ENCODE measurements at regions not wholly inside any gene's neighbourhood (a gene's known extent, or its start where the extent isn't known, plus 50 kb on each side); places are given as distances from the start of the nearest gene placed in this dataset.

DNA sequence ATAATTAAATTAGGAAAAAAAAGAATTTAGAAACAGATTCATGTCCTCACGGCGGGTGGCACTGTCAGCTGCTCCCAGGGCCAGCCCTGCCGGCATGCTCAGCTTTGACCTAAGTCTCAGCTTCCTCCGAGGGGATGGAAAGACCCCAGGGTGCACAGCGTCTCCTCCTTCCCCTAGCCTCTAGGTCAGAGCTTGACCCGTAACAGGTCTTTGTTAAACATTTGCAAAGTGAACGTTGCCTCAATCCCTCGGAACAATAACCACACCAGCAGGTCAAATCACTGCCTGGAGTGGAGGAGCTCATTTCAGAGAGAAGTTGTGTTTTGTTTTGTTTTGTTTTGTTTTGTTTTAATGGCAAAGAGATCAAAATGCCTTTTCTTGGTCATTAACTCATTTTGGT lies 171.3 kb downstream of the TMEM18 start:
- Mint-ChIP-seq H3K4me1 (peaks cover 45% of the 10 kb centered on the region), H3K27ac (peak overlapping the region; percentile 80), H3K36me3 (peaks cover 10% of the 10 kb centered on the region), H3K9me3 (peaks cover 47% of the 10 kb centered on the region), H3K27me3 (ENCODE audit: insufficient read depth, low read depth) (peaks cover 17% of the 10 kb centered on the region), H3K4me3 (peak overlapping the region; percentile 42)
- no peak overlapping the region for H3K27ac ChIP-seq
- H3K9me3 ChIP-seq (ENCODE audit: low read depth) = no peaks in the 10 kb centered on the region
- H3K9ac ChIP-seq = no peak overlapping the region
- H2AFZ ChIP-seq (replicated peaks) = no peak overlapping the region
- DNase-seq (ENCODE audit: low spot score) = peak; percentile 68
- TF ChIP-seq CTCF (IDR thresholded peaks at IDR 0.05) (no peak), EZH2phosphoT487 (IDR thresholded peaks at IDR 0.05) (no peak), EZH2 (IDR thresholded peaks at IDR 0.05) (no peak)
- peaks cover 5% of the 10 kb centered on the region for H3F3A ChIP-seq (ENCODE audit: low read depth)
- H3K79me2 ChIP-seq (ENCODE audit: low read depth) = no peaks in the 10 kb centered on the region
- peak overlapping the region; percentile 43 for H3K4me2 ChIP-seq
- peaks cover 50% of the 10 kb centered on the region for H3K27me3 ChIP-seq
- H4K20me1 ChIP-seq (ENCODE audit: low read depth) = no peaks in the 10 kb centered on the region
- H3K4me3 ChIP-seq = no peak overlapping the region
- H3K4me1 ChIP-seq = peaks cover 23% of the 10 kb centered on the region
- H3K36me3 ChIP-seq = no peaks in the 10 kb centered on the region

DNA sequence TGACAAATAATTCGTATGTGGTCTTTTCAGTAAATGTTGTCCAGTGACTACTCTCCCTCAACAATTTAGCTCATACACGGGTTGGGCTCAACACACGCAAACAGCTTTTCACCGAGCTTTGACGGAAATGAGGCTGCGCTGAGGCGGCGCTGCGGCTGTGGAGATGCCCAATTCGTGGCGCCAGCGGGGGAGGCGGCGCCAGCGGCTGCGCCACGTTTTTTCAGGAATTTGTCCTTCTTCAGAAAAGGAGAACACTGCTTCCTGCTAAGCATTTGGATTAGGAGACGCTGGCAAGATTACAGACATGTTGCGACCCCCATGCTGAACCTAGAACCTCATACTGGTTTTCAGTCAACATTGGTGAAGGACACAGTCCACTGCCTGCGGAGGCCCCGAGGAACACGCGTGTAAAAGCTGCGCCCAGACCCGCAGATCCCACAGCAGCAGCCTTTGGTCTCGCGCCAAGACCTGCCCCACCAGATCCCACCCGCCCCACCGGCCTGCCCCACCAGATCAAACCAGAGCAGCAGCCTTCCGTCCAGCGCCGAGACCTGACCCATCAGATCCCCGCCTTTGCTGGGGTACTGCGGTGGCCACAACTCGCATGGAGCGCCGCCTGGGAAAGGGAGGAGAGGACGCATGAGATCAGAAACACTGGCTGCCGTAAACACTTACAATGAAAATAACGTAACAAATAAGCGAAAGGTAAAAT lies 173.8 kb downstream of the TMEM18 start:
- no peak overlapping the region for H3K9ac ChIP-seq
- H3K9me3 ChIP-seq (ENCODE audit: low read depth) = no peaks in the 10 kb centered on the region
- Mint-ChIP-seq H3K9me3 (peaks cover 24% of the 10 kb centered on the region), H3K36me3 (peaks cover 6% of the 10 kb centered on the region), H3K4me3 (no peak overlapping the region), H3K4me1 (peaks cover 60% of the 10 kb centered on the region), H3K27me3 (ENCODE audit: insufficient read depth, low read depth) (peaks cover 20% of the 10 kb centered on the region), H3K27ac (no peak overlapping the region)
- H3K36me3 ChIP-seq = no peaks in the 10 kb centered on the region
- DNase-seq (ENCODE audit: low spot score) = no peak
- H3K4me3 ChIP-seq = no peak overlapping the region
- H3K4me2 ChIP-seq = no peak overlapping the region
- peaks cover 23% of the 10 kb centered on the region for H3K4me1 ChIP-seq
- no peak for TF ChIP-seq EZH2 (IDR thresholded peaks at IDR 0.05)
- no peak overlapping the region for H3K27ac ChIP-seq
- H3K27me3 ChIP-seq = peaks cover 54% of the 10 kb centered on the region
- H2AFZ ChIP-seq (replicated peaks) = no peak overlapping the region
- H4K20me1 ChIP-seq (ENCODE audit: low read depth) = no peaks in the 10 kb centered on the region
- H3K79me2 ChIP-seq (ENCODE audit: low read depth) = no peaks in the 10 kb centered on the region
- H3F3A ChIP-seq (ENCODE audit: low read depth) = peaks cover 5% of the 10 kb centered on the region

DNA sequence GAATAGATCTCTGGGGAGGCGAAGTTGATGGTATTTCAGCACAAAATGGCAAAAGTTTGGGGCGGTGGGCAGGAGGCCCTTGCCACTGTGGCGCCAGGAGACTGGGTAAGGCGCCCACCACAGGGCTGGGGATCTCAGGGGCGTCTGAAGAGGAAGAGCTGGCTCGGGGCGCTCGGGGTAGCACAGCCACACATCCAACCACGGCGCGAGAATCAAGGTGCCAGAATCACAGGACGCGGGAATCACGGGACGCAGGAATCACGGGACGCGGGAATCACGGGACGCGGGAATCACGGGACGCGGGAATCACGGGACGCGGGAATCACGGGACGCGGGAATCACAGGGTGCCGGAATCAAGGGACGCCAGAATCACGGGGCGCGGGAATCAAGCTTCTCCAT lies 174.4 kb downstream of the TMEM18 start:
- no peaks in the 10 kb centered on the region for H3K9me3 ChIP-seq (ENCODE audit: low read depth)
- Mint-ChIP-seq H3K9me3 (peaks cover 22% of the 10 kb centered on the region), H3K36me3 (peaks cover 6% of the 10 kb centered on the region), H3K4me3 (peak overlapping the region; percentile 8), H3K27me3 (ENCODE audit: insufficient read depth, low read depth) (peaks cover 20% of the 10 kb centered on the region), H3K4me1 (peaks cover 65% of the 10 kb centered on the region), H3K27ac (no peak overlapping the region)
- H3K4me3 ChIP-seq = no peak overlapping the region
- H3F3A ChIP-seq (ENCODE audit: low read depth) = peaks cover 5% of the 10 kb centered on the region
- no peaks in the 10 kb centered on the region for H4K20me1 ChIP-seq (ENCODE audit: low read depth)
- H3K79me2 ChIP-seq (ENCODE audit: low read depth) = no peaks in the 10 kb centered on the region
- peaks cover 23% of the 10 kb centered on the region for H3K4me1 ChIP-seq
- DNase-seq (ENCODE audit: low spot score) = no peak
- no peaks in the 10 kb centered on the region for H3K36me3 ChIP-seq
- H2AFZ ChIP-seq (replicated peaks) = no peak overlapping the region
- no peak overlapping the region for H3K4me2 ChIP-seq
- peaks cover 48% of the 10 kb centered on the region for H3K27me3 ChIP-seq
- TF ChIP-seq EZH2phosphoT487 (IDR thresholded peaks at IDR 0.05) (no peak), CTCF (IDR thresholded peaks at IDR 0.05) (no peak), EZH2 (IDR thresholded peaks at IDR 0.05) (no peak)
- H3K9ac ChIP-seq = no peak overlapping the region
- H3K27ac ChIP-seq = no peak overlapping the region

- peaks cover 37% of the 10 kb centered on the region for H3K27me3 ChIP-seq
- peaks cover 5% of the 10 kb centered on the region for H3F3A ChIP-seq (ENCODE audit: low read depth)
- no peak overlapping the region for H3K9ac ChIP-seq
- Mint-ChIP-seq H3K27ac (no peak overlapping the region), H3K36me3 (peaks cover 6% of the 10 kb centered on the region), H3K4me1 (peaks cover 64% of the 10 kb centered on the region), H3K9me3 (peaks cover 18% of the 10 kb centered on the region), H3K4me3 (no peak overlapping the region), H3K27me3 (ENCODE audit: insufficient read depth, low read depth) (peaks cover 16% of the 10 kb centered on the region)
- H3K79me2 ChIP-seq (ENCODE audit: low read depth) = no peaks in the 10 kb centered on the region
- H4K20me1 ChIP-seq (ENCODE audit: low read depth) = no peaks in the 10 kb centered on the region
- no peak overlapping the region for H3K4me2 ChIP-seq
- DNase-seq (ENCODE audit: low spot score) = no peak
- no peak overlapping the region for H3K27ac ChIP-seq
- H2AFZ ChIP-seq (replicated peaks) = no peak overlapping the region
- H3K36me3 ChIP-seq = no peaks in the 10 kb centered on the region
- H3K4me1 ChIP-seq = peaks cover 23% of the 10 kb centered on the region
- H3K9me3 ChIP-seq (ENCODE audit: low read depth) = no peaks in the 10 kb centered on the region
- H3K4me3 ChIP-seq = no peak overlapping the region
- TF ChIP-seq CTCF (IDR thresholded peaks at IDR 0.05) = no peak
- TF ChIP-seq EZH2 (IDR thresholded peaks at IDR 0.05) = no peak
- no peak for TF ChIP-seq EZH2phosphoT487 (IDR thresholded peaks at IDR 0.05)
Observed at GRCh38 chr2:501667-502066, 175.5 kb downstream of the TMEM18 start.
